Spleen (tissue), 11 donors: ENCODE measurements at regions not wholly inside any gene's neighbourhood (a gene's known extent, or its start where the extent isn't known, plus 50 kb on each side); places are given as distances from the start of the nearest gene placed in this dataset.

ENCODE experiments used
- DNase-seq: peaks from one replicate; pipeline ENCODE4 v3.0.0-alpha.2; 2020
- H3K27ac ChIP-seq, 8 donors: fragments of 200-600 bp; sonication (generic) in 7 of 8; 1 replicate in 4 of 8; 2 replicates in 4 of 8; pipeline versions ENCODE4 v1.5.0 to v1.8.0; 2016 to 2021; ENCODE audit warnings: inconsistent platforms in 4 of 8, mild to moderate bottlenecking in 4 of 8, moderate library complexity in 1 of 8
- H3K27me3 ChIP-seq, 7 donors: fragments of 200-600 bp; sonication (generic) in 6 of 7; replicated peaks in 1 of 7; 1 replicate in 4 of 7; 2 replicates in 3 of 7; pipeline versions ENCODE4 v1.5.0 to v1.8.0; 2016 to 2021; ENCODE audit warnings: inconsistent platforms in 3 of 7, mild to moderate bottlenecking in 1 of 7
- H3K36me3 ChIP-seq, 6 donors: fragments of 200-600 bp; sonication (generic) in 5 of 6; 1 replicate in 4 of 6; 2 replicates in 2 of 6; pipeline versions ENCODE4 v1.5.0 to v1.8.0; 2016 to 2021; ENCODE audit warnings: inconsistent platforms in 2 of 6
- H3K4me1 ChIP-seq, 6 donors: fragments of 200-600 bp; sonication (generic) in 5 of 6; 1 replicate in 3 of 6; 2 replicates in 3 of 6; pipeline versions ENCODE4 v1.5.0 to v1.8.0; 2016 to 2021; ENCODE audit warnings: inconsistent platforms in 3 of 6
- H3K4me3 ChIP-seq, 8 donors: fragments of 200-600 bp; sonication (generic) in 7 of 8; 1 replicate in 4 of 8; 2 replicates in 4 of 8; pipeline versions ENCODE4 v1.5.0 to v1.8.0; 2016 to 2021; ENCODE audit warnings: inconsistent platforms in 4 of 8, mild to moderate bottlenecking in 4 of 8, moderate library complexity in 2 of 8
- H3K9me3 ChIP-seq, 8 donors: fragments of 200-600 bp; sonication (generic) in 7 of 8; 1 replicate in 4 of 8; 2 replicates in 4 of 8; pipeline versions ENCODE4 v1.5.0 to v1.8.0; 2016 to 2021; ENCODE audit warnings: inconsistent platforms in 4 of 8
- CTCF ChIP-seq, 11 experiments: fragments of 200-600 bp in 7 of 11; fragments of 450-650 bp in 4 of 11; sonication (generic) in 4 of 11; IDR thresholded peaks in 8 of 11; conservative IDR thresholded peaks in 3 of 11; 1 replicate in 7 of 11; 2 replicates in 4 of 11; pipeline versions ENCODE4 v1.4.0 to v1.8.0; 2016 to 2021; ENCODE audit warnings: antibody characterized with exemption in 11 of 11, inconsistent platforms in 4 of 11, mild to moderate bottlenecking in 1 of 11
- POLR2A ChIP-seq, 3 donors: fragments of 450-650 bp; IDR thresholded peaks; one replicate each; pipeline ENCODE4 v1.5.1; 2017; ENCODE audit warnings: antibody characterized with exemption in 3 of 3, mild to moderate bottlenecking in 1 of 3
- POLR2AphosphoS5 ChIP-seq, 3 donors: sonication (generic); formaldehyde crosslinking; IDR thresholded peaks; one replicate each; pipeline ENCODE4 v1.5.1; 2017; ENCODE audit warnings: antibody characterized with exemption in 3 of 3
- WGBS, 5 donors: extraction: QIAGEN DNeasy Blood & Tissue Kit in 3 of 5; methylation state at CpG; one replicate each; pipeline versions ENCODE4 v1.1.5 to v1.1.7; 2013 to 2018; 5-methylcytosine and 5-hydroxymethylcytosine counted together
- intact Hi-C: fragments of 100-400 bp; cut with DNase I; formaldehyde crosslinking; loops from one replicate; pipeline ENCODE4 v1.15.0; 2023; ENCODE audit warnings: low total_unique reads
- donor health status: healthy with polysubstance abuse.
- donor health status: DM: no; HTN: no; CAD: no; lungs with moderate emphysema.
- donor health status: DM: no; HTN: no; CAD: no.
- donor health status: Bipolar disorder and iron deficiency.
- donor health status: healthy.
- donor health status: DM: no; HTN: no; CAD: no.
- donor health status: DM: yes; HTN: yes; CAD: no.

- H3K36me3 ChIP-seq, result no peaks in the 10 kb centered on the region
- no peak overlapping the region for H3K4me3 ChIP-seq
- intact Hi-C loops, result no loop called here
- H3K4me1 ChIP-seq, result no peaks in the 10 kb centered on the region
- DNase-seq, result no peak
- H3K27ac ChIP-seq, result no peak overlapping the region
- peaks cover 0 to 1% (median 0%) of the 10 kb centered on the region in 8 donors for H3K9me3 ChIP-seq
- TF ChIP-seq POLR2AphosphoS5 (IDR thresholded peaks at IDR 0.05) (no peak), CTCF (IDR thresholded peaks at IDR 0.05 in 8 of 11, conservative IDR thresholded peaks at IDR 0.05 in 3 of 11) (no peak), POLR2A (IDR thresholded peaks at IDR 0.05) (no peak)
- no peaks in the 10 kb centered on the region for H3K27me3 ChIP-seq
- 72 to 81% (median 80%) methylated on average over 4 of the region's 4 CpGs for WGBS, 5 donors
Observed at GRCh38 chr11:42473106-42473505, 838.7 kb upstream of the API5 start.

DNA sequence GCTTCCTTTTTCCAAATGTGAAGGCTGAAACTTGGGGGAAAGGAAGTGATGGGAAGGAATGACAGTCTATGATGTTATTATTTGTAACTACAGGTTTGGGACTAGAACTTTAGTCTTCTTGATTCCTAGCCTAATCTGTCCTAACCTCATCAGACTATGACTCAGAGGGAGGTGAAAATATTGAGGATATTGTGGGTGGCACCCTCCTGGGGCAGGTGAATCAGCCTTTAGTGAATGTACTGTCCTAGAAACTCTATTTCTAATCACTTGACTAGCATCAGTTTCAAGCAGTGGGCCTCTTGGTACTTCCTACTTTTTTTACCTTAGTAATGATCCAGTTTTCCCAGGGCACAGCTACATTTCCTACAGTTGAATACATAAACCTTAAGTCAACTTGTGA is 829.0 kb upstream of the API5 start:
- Histone ChIP-seq H3K27me3 (no peaks in the 10 kb centered on the region), H3K9me3 (peaks cover 0 to 67% (median 22%) of the 10 kb centered on the region in 8 donors), H3K4me1 (no peaks in the 10 kb centered on the region), H3K27ac (no peak overlapping the region), H3K4me3 (no peak overlapping the region), H3K36me3 (no peaks in the 10 kb centered on the region)
- TF ChIP-seq POLR2AphosphoS5 (IDR thresholded peaks at IDR 0.05) (no peak), POLR2A (IDR thresholded peaks at IDR 0.05) (no peak), CTCF (IDR thresholded peaks at IDR 0.05 in 8 of 11, conservative IDR thresholded peaks at IDR 0.05 in 3 of 11) (no peak)
- DNase-seq, result no peak
- intact Hi-C loops, result no loop called here

- 79 to 91% (median 88%) methylated on average over 3 of the region's 3 CpGs for WGBS, 5 donors
- no peak for TF ChIP-seq CTCF (IDR thresholded peaks at IDR 0.05 in 8 of 11, conservative IDR thresholded peaks at IDR 0.05 in 3 of 11)
- TF ChIP-seq POLR2AphosphoS5 (IDR thresholded peaks at IDR 0.05), result no peak
- TF ChIP-seq POLR2A (IDR thresholded peaks at IDR 0.05), result no peak
- no peaks in the 10 kb centered on the region for H3K36me3 ChIP-seq
- no peak for DNase-seq
- intact Hi-C loops, result no loop called here
- H3K4me1 ChIP-seq, result no peaks in the 10 kb centered on the region
- no peaks in the 10 kb centered on the region for H3K27me3 ChIP-seq
- no peak overlapping the region for H3K4me3 ChIP-seq
- no peak overlapping the region for H3K27ac ChIP-seq
- peaks cover 0 to 21% (median 15%) of the 10 kb centered on the region in 8 donors for H3K9me3 ChIP-seq
Observed at GRCh38 chr11:42490506-42490905, 821.3 kb upstream of the API5 start.

GRCh38 chr11:42494459-42494858 is 817.3 kb upstream of the API5 start:
- Histone ChIP-seq H3K4me3 (no peak overlapping the region), H3K9me3 (peaks cover 0 to 7% (median 0%) of the 10 kb centered on the region in 8 donors), H3K36me3 (no peaks in the 10 kb centered on the region), H3K27ac (no peak overlapping the region), H3K4me1 (no peaks in the 10 kb centered on the region), H3K27me3 (no peaks in the 10 kb centered on the region)
- TF ChIP-seq POLR2A (IDR thresholded peaks at IDR 0.05) (no peak), POLR2AphosphoS5 (IDR thresholded peaks at IDR 0.05) (no peak), CTCF (IDR thresholded peaks at IDR 0.05 in 8 of 11, conservative IDR thresholded peaks at IDR 0.05 in 3 of 11) (no peak)
- 82 to 96% (median 93%) methylated on average over 9 of the region's 9 CpGs for WGBS, 5 donors
- intact Hi-C loops, result no loop called here
- no peak for DNase-seq
